ENCODE measurements at regions not wholly inside any gene's neighbourhood (a gene's known extent, or its start where the extent isn't known, plus 50 kb on each side); places are given as distances from the start of the nearest gene placed in this dataset.

GRCh38 chr7:10655031-10655430 is 318.6 kb upstream of the PHF14 start:
- no peak overlapping the region for H3K27ac ChIP-seq (ENCODE audit: low read depth, low read length, poor library complexity, severe bottlenecking)
- no peaks in the 10 kb centered on the region for H3K9me3 ChIP-seq (ENCODE audit: low read depth, low read length, poor library complexity, severe bottlenecking)
- TF ChIP-seq EZH2 (IDR thresholded peaks at IDR 0.05; ENCODE audit: borderline replicate concordance, low read depth, low read length, poor library complexity, severe bottlenecking) = no peak
- no peak for TF ChIP-seq CTCF (conservative IDR thresholded peaks at IDR 0.05; ENCODE audit: low read depth, low read length)
- POLR2A ChIA-PET (ENCODE audit: low non-redundant PET) = no interaction called here
- BruUV-seq (replicated peaks) = no TSS peak
- H3K4me3 ChIP-seq (ENCODE audit: low read depth, low read length, poor library complexity, severe bottlenecking) = no peak overlapping the region
- no peak for DNase-seq (ENCODE audit: low spot score)
- CTCF ChIA-PET = no interaction called here
- intact Hi-C loops (cut with micrococcal nuclease; ENCODE audit: unreplicated experiment) = no loop called here
- H3K4me1 ChIP-seq (ENCODE audit: insufficient read depth, low read length, poor library complexity, severe bottlenecking) = no peaks in the 10 kb centered on the region
- no peaks in the 10 kb centered on the region for H3K27me3 ChIP-seq (replicated peaks; ENCODE audit: insufficient read depth, low read depth, low read length, poor library complexity)
- H3K36me3 ChIP-seq (ENCODE audit: insufficient read depth, low read length, poor library complexity, severe bottlenecking) = no peaks in the 10 kb centered on the region

- DNase-seq (ENCODE audit: low spot score) = no peak
- POLR2A ChIA-PET (ENCODE audit: low non-redundant PET) = no interaction called here
- no peak overlapping the region for H3K27ac ChIP-seq (ENCODE audit: low read depth, low read length, poor library complexity, severe bottlenecking)
- H3K27me3 ChIP-seq (replicated peaks; ENCODE audit: insufficient read depth, low read depth, low read length, poor library complexity) = no peaks in the 10 kb centered on the region
- CTCF ChIA-PET = no interaction called here
- H3K36me3 ChIP-seq (ENCODE audit: insufficient read depth, low read length, poor library complexity, severe bottlenecking) = no peaks in the 10 kb centered on the region
- TF ChIP-seq CTCF (conservative IDR thresholded peaks at IDR 0.05; ENCODE audit: low read depth, low read length) = no peak
- TF ChIP-seq EZH2 (IDR thresholded peaks at IDR 0.05; ENCODE audit: borderline replicate concordance, low read depth, low read length, poor library complexity, severe bottlenecking) = no peak
- H3K4me1 ChIP-seq (ENCODE audit: insufficient read depth, low read length, poor library complexity, severe bottlenecking) = no peaks in the 10 kb centered on the region
- no peaks in the 10 kb centered on the region for H3K9me3 ChIP-seq (ENCODE audit: low read depth, low read length, poor library complexity, severe bottlenecking)
- BruUV-seq (replicated peaks) = no TSS peak
- intact Hi-C loops (cut with micrococcal nuclease; ENCODE audit: unreplicated experiment) = no loop called here
- H3K4me3 ChIP-seq (ENCODE audit: low read depth, low read length, poor library complexity, severe bottlenecking) = no peak overlapping the region
Measured at GRCh38 chr7:10657201-10657600, 316.5 kb upstream of the PHF14 start.

- intact Hi-C loops (cut with micrococcal nuclease; ENCODE audit: unreplicated experiment) = no loop called here
Measured at GRCh38 chr7:10657837-10658236, 315.8 kb upstream of the PHF14 start.

More at GRCh38 chr7:10657837-10658236, 315.8 kb upstream of the PHF14 start:
- Histone ChIP-seq H3K27me3 (replicated peaks; ENCODE audit: insufficient read depth, low read depth, low read length, poor library complexity) (no peaks in the 10 kb centered on the region), H3K4me3 (ENCODE audit: low read depth, low read length, poor library complexity, severe bottlenecking) (no peak overlapping the region), H3K27ac (ENCODE audit: low read depth, low read length, poor library complexity, severe bottlenecking) (no peak overlapping the region), H3K9me3 (ENCODE audit: low read depth, low read length, poor library complexity, severe bottlenecking) (no peaks in the 10 kb centered on the region), H3K4me1 (ENCODE audit: insufficient read depth, low read length, poor library complexity, severe bottlenecking) (no peaks in the 10 kb centered on the region), H3K36me3 (ENCODE audit: insufficient read depth, low read length, poor library complexity, severe bottlenecking) (no peaks in the 10 kb centered on the region)
- BruUV-seq (replicated peaks) = no TSS peak
- TF ChIP-seq EZH2 (IDR thresholded peaks at IDR 0.05; ENCODE audit: borderline replicate concordance, low read depth, low read length, poor library complexity, severe bottlenecking) (no peak), CTCF (conservative IDR thresholded peaks at IDR 0.05; ENCODE audit: low read depth, low read length) (no peak)
- DNase-seq (ENCODE audit: low spot score) = no peak
- ChIA-PET POLR2A (ENCODE audit: low non-redundant PET) (no interaction called here), CTCF (no interaction called here)
